Nephron progenitor cell (in vitro differentiated cells): ENCODE measurements at regions not wholly inside any gene's neighbourhood (a gene's known extent, or its start where the extent isn't known, plus 50 kb on each side); places are given as distances from the start of the nearest gene placed in this dataset.

Experiments used
- DNase-seq: peaks from one replicate; pipeline ENCODE4 v3.0.0; 2021
- H3K27ac Mint-ChIP-seq: 2 replicates; pipeline ENCODE4 v1.8.0; 2021; ENCODE audit warnings: mild to moderate bottlenecking, moderate library complexity, mixed read lengths
- H3K27me3 Mint-ChIP-seq: 2 replicates; pipeline ENCODE4 v1.8.0; 2021; ENCODE audit warnings: mild to moderate bottlenecking, low read depth, mixed read lengths; ENCODE audit not compliant: poor library complexity
- H3K36me3 Mint-ChIP-seq: 2 replicates; pipeline ENCODE4 v1.8.0; 2021; ENCODE audit warnings: low read depth, mixed read lengths
- H3K4me1 Mint-ChIP-seq: 2 replicates; pipeline ENCODE4 v1.8.0; 2021; ENCODE audit warnings: mixed read lengths
- H3K4me3 Mint-ChIP-seq: 2 replicates; pipeline ENCODE4 v1.8.0; 2021; ENCODE audit warnings: mild to moderate bottlenecking, moderate library complexity, mixed read lengths
- H3K9me3 Mint-ChIP-seq: 2 replicates; pipeline ENCODE4 v1.8.0; 2021; ENCODE audit warnings: mild to moderate bottlenecking, moderate library complexity, mixed read lengths
- CTCF ChIP-seq: fragments of 200-600 bp; sonication (generic); IDR thresholded peaks from 2 replicates; pipeline ENCODE4 v1.5.0; 2021; ENCODE audit warnings: antibody characterized with exemption

- no peak overlapping the region for H3K27ac Mint-ChIP-seq
- TF ChIP-seq CTCF = no peak
Measured at GRCh38 chr6:16904957-16905356, 143.7 kb upstream of the ATXN1 start.

GRCh38 chr6:16903470-16903869 is 142.2 kb upstream of the ATXN1 start:
- H3K36me3 Mint-ChIP-seq = no peaks in the 10 kb centered on the region
- H3K4me1 Mint-ChIP-seq = no peaks in the 10 kb centered on the region
- no peak overlapping the region for H3K27ac Mint-ChIP-seq
- H3K4me3 Mint-ChIP-seq = no peak overlapping the region
- peaks cover 10% of the 10 kb centered on the region for H3K27me3 Mint-ChIP-seq
- no peak for TF ChIP-seq CTCF
- H3K9me3 Mint-ChIP-seq = no peaks in the 10 kb centered on the region
- no peak for DNase-seq

More at GRCh38 chr6:16904957-16905356, 143.7 kb upstream of the ATXN1 start:
- Mint-ChIP-seq H3K9me3 (no peaks in the 10 kb centered on the region), H3K27me3 (peaks cover 11% of the 10 kb centered on the region), H3K4me3 (no peak overlapping the region), H3K36me3 (no peaks in the 10 kb centered on the region), H3K4me1 (no peaks in the 10 kb centered on the region)
- no peak for DNase-seq

GRCh38 chr6:16902502-16902901 is 141.2 kb upstream of the ATXN1 start:
- H3K27ac Mint-ChIP-seq = no peak overlapping the region
- H3K36me3 Mint-ChIP-seq = no peaks in the 10 kb centered on the region
- peaks cover 10% of the 10 kb centered on the region for H3K27me3 Mint-ChIP-seq
- H3K9me3 Mint-ChIP-seq = no peaks in the 10 kb centered on the region
- no peak overlapping the region for H3K4me3 Mint-ChIP-seq
- no peak for DNase-seq
- no peaks in the 10 kb centered on the region for H3K4me1 Mint-ChIP-seq
- TF ChIP-seq CTCF = no peak

- Mint-ChIP-seq H3K4me1 (no peaks in the 10 kb centered on the region), H3K4me3 (no peak overlapping the region), H3K27ac (no peak overlapping the region), H3K9me3 (no peaks in the 10 kb centered on the region), H3K36me3 (no peaks in the 10 kb centered on the region), H3K27me3 (peaks cover 10% of the 10 kb centered on the region)
- no peak for TF ChIP-seq CTCF
- DNase-seq = no peak
Measured at GRCh38 chr6:16901782-16902181, 140.5 kb upstream of the ATXN1 start.

- no peaks in the 10 kb centered on the region for H3K36me3 Mint-ChIP-seq
- H3K4me1 Mint-ChIP-seq = no peaks in the 10 kb centered on the region
- DNase-seq = no peak
- no peak overlapping the region for H3K27ac Mint-ChIP-seq
- H3K9me3 Mint-ChIP-seq = no peaks in the 10 kb centered on the region
- peaks cover 10% of the 10 kb centered on the region for H3K27me3 Mint-ChIP-seq
- no peak overlapping the region for H3K4me3 Mint-ChIP-seq
- no peak for TF ChIP-seq CTCF
Measured at GRCh38 chr6:16901306-16901705, 140.0 kb upstream of the ATXN1 start.

GRCh38 chr6:16898640-16899396 is 137.6 kb upstream of the ATXN1 start:
- Mint-ChIP-seq H3K4me1 (no peaks in the 10 kb centered on the region), H3K27me3 (peaks cover 8% of the 10 kb centered on the region), H3K27ac (no peak overlapping the region), H3K9me3 (peaks cover 14% of the 10 kb centered on the region), H3K4me3 (no peak overlapping the region), H3K36me3 (no peaks in the 10 kb centered on the region)
- no peak for TF ChIP-seq CTCF
- no peak for DNase-seq
